HCT116 (cell line): ENCODE measurements at regions not wholly inside any gene's neighbourhood (a gene's known extent, or its start where the extent isn't known, plus 50 kb on each side); places are given as distances from the start of the nearest gene placed in this dataset.

ENCODE experiments used
- ATAC-seq: fragments of 200-7000 bp; cut with Tn5 transposase; 2 replicates; pipeline ENCODE4 v1.9.1; 2020; ENCODE audit warnings: mild to moderate bottlenecking, moderate library complexity
- BruUV-seq: library from RNA; stranded (reverse); fragments of 400-500 nt; replicated peaks from 2 replicates; lab custom pipeline; 2021; lab: Mats Ljungman, UMichigan
- CTCF ChIA-PET: fragments of 300-600 bp; sonication (Branson Sonifier 250); formaldehyde crosslinking; loops from one replicate; lab custom pipeline; 2021; ENCODE audit warnings: antibody characterized with exemption; lab: Charles Lee
- POLR2A ChIA-PET: fragments of 300-600, 350-600 bp; sonication (Branson Sonifier 250); formaldehyde crosslinking; loops from one replicate; lab custom pipeline; 2021; ENCODE audit warnings: antibody characterized with exemption; lab: Charles Lee
- RAD21 ChIA-PET, 2 experiments: fragments of 300-600 bp; sonication (Branson Sonifier 250); formaldehyde crosslinking; loops; one replicate each; lab custom pipeline; 2023; ENCODE audit warnings: low total read pairs in 2 of 2; ENCODE audit not compliant: uncharacterized antibody in 2 of 2, unreplicated experiment in 2 of 2, low non-redundant PET in 1 of 2; lab: Charles Lee
- DNase-seq: peaks from one replicate; pipeline ENCODE4 v3.0.0-alpha.2; 2010; ENCODE audit warnings: low read depth, low spot score
- H2AFZ ChIP-seq: fragments of 200-600 bp; shearing (Covaris generic), sonication (generic); 2 replicates; pipeline ENCODE4 v1.6.1; 2017; ENCODE audit warnings: low read depth, mixed run types, mixed read lengths, antibody characterized with exemption, low read length; ENCODE audit not compliant: poor library complexity, severe bottlenecking
- H3K27ac ChIP-seq: 2 replicates; pipeline ENCODE4 v1.5.1; 2012; ENCODE audit warnings: low read depth, low read length
- H3K27me3 ChIP-seq: fragments of 200-600 bp; sonication (generic); 2 replicates; pipeline ENCODE4 v1.6.1; 2016; ENCODE audit warnings: mixed run types, low read length, mixed read lengths; ENCODE audit not compliant: insufficient read depth
- H3K36me3 ChIP-seq, 2 experiments: fragments of 200-500 bp in 1 of 2; fragments of 200-600 bp in 1 of 2; sonication (Bioruptor generic) in 1 of 2; sonication (generic) in 1 of 2; 2 replicates each; pipeline versions ENCODE4 v1.5.1 to v1.6.1; 2014 to 2016; ENCODE audit warnings: low read length in 2 of 2, inconsistent platforms in 1 of 2, mixed read lengths in 1 of 2, mixed run types in 1 of 2; ENCODE audit not compliant: insufficient read depth in 2 of 2, control insufficient read depth in 1 of 2
- H3K4me1 ChIP-seq, 2 experiments: fragments of 200-600 bp in 1 of 2; sonication (generic) in 1 of 2; 2 replicates each; pipeline versions ENCODE4 v1.5.1 to v1.6.1; 2012 to 2017; ENCODE audit warnings: low read length in 2 of 2, inconsistent platforms in 1 of 2, mild to moderate bottlenecking in 1 of 2, mixed read lengths in 1 of 2, mixed run types in 1 of 2, moderate library complexity in 1 of 2; ENCODE audit not compliant: insufficient read depth in 2 of 2, control insufficient read depth in 1 of 2
- H3K4me2 ChIP-seq: fragments of 200-600 bp; sonication (generic); 2 replicates; pipeline ENCODE4 v1.6.1; 2017; ENCODE audit warnings: mixed run types, low read length, mixed read lengths
- H3K4me3 ChIP-seq, 2 experiments: fragments of 200-600 bp in 1 of 2; sonication (generic) in 1 of 2; replicated peaks in 1 of 2; 2 replicates each; pipeline ENCODE4 v1.5.1; 2011 to 2016; ENCODE audit warnings: low read length in 2 of 2, control low read depth in 1 of 2, low read depth in 1 of 2, mild to moderate bottlenecking in 1 of 2, mixed read lengths in 1 of 2, mixed run types in 1 of 2
- H3K79me2 ChIP-seq: fragments of 200-600 bp; sonication (generic); 2 replicates; pipeline ENCODE4 v1.6.1; 2017; ENCODE audit warnings: mild to moderate bottlenecking, mixed run types, low read length, moderate library complexity, mixed read lengths; ENCODE audit not compliant: insufficient read depth
- H3K9ac ChIP-seq: fragments of 200-600 bp; sonication (generic); 2 replicates; pipeline ENCODE4 v1.6.1; 2016; ENCODE audit warnings: low read length, mixed read lengths
- H3K9me2 ChIP-seq: fragments of 200-600 bp; sonication (generic), shearing (Covaris generic); 2 replicates; pipeline ENCODE4 v1.6.1; 2017; ENCODE audit warnings: mixed run types, mild to moderate bottlenecking, moderate library complexity; ENCODE audit not compliant: insufficient read depth
- H3K9me3 ChIP-seq, 2 experiments: fragments of 200-500 bp in 1 of 2; fragments of 200-600 bp in 1 of 2; sonication (Bioruptor generic) in 1 of 2; sonication (generic) in 1 of 2; 2 replicates each; pipeline ENCODE4 v1.6.1; 2014 to 2017; ENCODE audit warnings: low read length in 2 of 2, mixed read lengths in 2 of 2, inconsistent platforms in 1 of 2, low read depth in 1 of 2, mild to moderate bottlenecking in 1 of 2, mixed run types in 1 of 2, moderate library complexity in 1 of 2; ENCODE audit not compliant: control insufficient read depth in 1 of 2, insufficient read depth in 1 of 2
- H4K20me1 ChIP-seq: fragments of 200-600 bp; sonication (generic), shearing (Covaris generic); 2 replicates; pipeline ENCODE4 v1.6.1; 2017; ENCODE audit warnings: mixed run types, mild to moderate bottlenecking, moderate library complexity; ENCODE audit not compliant: insufficient read depth
- EZH2 ChIP-seq: fragments of 200-600 bp; sonication (generic); IDR thresholded peaks from 2 replicates; pipeline ENCODE4 v1.6.1; 2017; ENCODE audit warnings: antibody characterized with exemption, mixed run types
- FOSL1 ChIP-seq: IDR thresholded peaks from 2 replicates; pipeline ENCODE4 v1.6.1; 2012; ENCODE audit warnings: low read depth
- POLR2A ChIP-seq: IDR thresholded peaks from 2 replicates; pipeline ENCODE4 v1.7.0; 2011; ENCODE audit warnings: borderline replicate concordance; ENCODE audit not compliant: insufficient read depth, insufficient read length; ENCODE audit errors: extremely low read depth
- POLR2AphosphoS5 ChIP-seq: IDR thresholded peaks from 2 replicates; pipeline ENCODE4 v1.6.1; 2011; ENCODE audit warnings: mild to moderate bottlenecking, low read depth, low read length, moderate library complexity
- SIN3A ChIP-seq: IDR thresholded peaks from 2 replicates; pipeline ENCODE4 v1.6.1; 2012; ENCODE audit warnings: low read depth
- SP1 ChIP-seq: IDR thresholded peaks from 2 replicates; pipeline ENCODE4 v1.6.1; 2012; ENCODE audit warnings: low read depth
- SRF ChIP-seq: IDR thresholded peaks from 2 replicates; pipeline ENCODE4 v1.6.1; 2012; ENCODE audit warnings: low read depth
- TCF7L2 ChIP-seq: IDR thresholded peaks from 2 replicates; pipeline ENCODE4 v1.7.0; 2011; ENCODE audit warnings: borderline replicate concordance, inconsistent platforms; ENCODE audit not compliant: insufficient read depth, insufficient read length; ENCODE audit errors: extremely low read depth
- YY1 ChIP-seq: IDR thresholded peaks from 2 replicates; pipeline ENCODE4 v1.6.1; 2011; ENCODE audit warnings: low read length, low read depth, moderate library complexity, mild to moderate bottlenecking; ENCODE audit not compliant: insufficient replicate concordance; ENCODE audit errors: extremely low read depth
- ZFX ChIP-seq: fragments of 450-650 bp; IDR thresholded peaks from 2 replicates; pipeline ENCODE4 v1.6.1; 2017
- ZNF274 ChIP-seq: fragments of 200-500 bp; sonication (Bioruptor generic); IDR thresholded peaks from 2 replicates; pipeline ENCODE4 v1.6.1; 2014; ENCODE audit warnings: mild to moderate bottlenecking, low read depth, low read length, inconsistent platforms
- intact Hi-C: fragments of 100-400 bp; cut with micrococcal nuclease; formaldehyde crosslinking; loops from 2 replicates; pipeline ENCODE4 v1.10.0; 2022
- TF ChIP-seq, protein P1 (sequence below): IDR thresholded peaks from 2 replicates; pipeline ENCODE4 v1.6.1; 2012
- TF ChIP-seq, protein P2 (sequence below): IDR thresholded peaks from 2 replicates; pipeline ENCODE4 v1.6.1; 2012
- TF ChIP-seq, protein P3 (sequence below): IDR thresholded peaks from 2 replicates; pipeline ENCODE4 v1.6.1; 2011; ENCODE audit warnings: mild to moderate bottlenecking, low read length, moderate library complexity; ENCODE audit not compliant: insufficient replicate concordance; ENCODE audit errors: extremely low read depth
- TF ChIP-seq, protein P4 (sequence below): IDR thresholded peaks from 2 replicates; pipeline ENCODE4 v1.6.1; 2012; ENCODE audit warnings: low read depth
- TF ChIP-seq, protein P5 (sequence below), 3 experiments: fragments of 200-600 bp in 1 of 3; sonication (generic) in 1 of 3; IDR thresholded peaks in 2 of 3; conservative IDR thresholded peaks in 1 of 3; 2 replicates each; pipeline ENCODE4 v1.5.1; 2012 to 2017; ENCODE audit warnings: low read depth in 2 of 3, low read length in 2 of 3, antibody characterized with exemption in 1 of 3, borderline replicate concordance in 1 of 3, control low read depth in 1 of 3, mild to moderate bottlenecking in 1 of 3, mixed read lengths in 1 of 3, mixed run types in 1 of 3, moderate library complexity in 1 of 3; ENCODE audit not compliant: insufficient read depth in 1 of 3

DNA sequence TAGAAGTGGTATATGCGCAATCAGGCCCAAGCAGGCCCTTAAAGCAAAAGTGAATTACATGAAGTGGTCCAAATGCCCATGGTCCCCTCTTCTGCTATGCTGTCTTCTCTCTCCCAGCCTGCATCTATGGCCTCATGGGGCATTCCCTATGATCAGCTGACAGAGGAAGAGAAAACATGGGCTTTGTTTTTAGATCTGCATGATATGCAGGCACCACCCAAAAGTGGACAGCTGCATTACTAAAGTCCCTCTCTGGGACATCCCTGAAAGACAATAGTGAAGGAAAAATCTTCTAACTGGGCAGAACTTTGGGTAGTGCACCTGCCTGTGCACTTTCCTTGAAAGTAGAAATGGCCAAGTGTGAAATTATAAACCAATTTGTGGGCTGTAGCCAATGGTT lies 145.2 kb upstream of the ARID2 start:
- no peak overlapping the region for H2AFZ ChIP-seq
- no peak for ATAC-seq
- no peak for DNase-seq
- no peaks in the 10 kb centered on the region for H3K9me3 ChIP-seq
- no peaks in the 10 kb centered on the region for H3K9me2 ChIP-seq
- no peaks in the 10 kb centered on the region for H3K27me3 ChIP-seq
- no peaks in the 10 kb centered on the region for H3K79me2 ChIP-seq
- no peak overlapping the region for H3K9ac ChIP-seq
- no peak overlapping the region for H3K27ac ChIP-seq
- H3K4me2 ChIP-seq: no peak overlapping the region
- ChIA-PET RAD21 (no interaction called here), POLR2A (no interaction called here), CTCF (no interaction called here)
- TF ChIP-seq SIN3A: no peak
- TF ChIP-seq, protein P1, sequence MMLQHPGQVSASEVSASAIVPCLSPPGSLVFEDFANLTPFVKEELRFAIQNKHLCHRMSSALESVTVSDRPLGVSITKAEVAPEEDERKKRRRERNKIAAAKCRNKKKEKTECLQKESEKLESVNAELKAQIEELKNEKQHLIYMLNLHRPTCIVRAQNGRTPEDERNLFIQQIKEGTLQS: no peak
- no peak for TF ChIP-seq POLR2A
- no peak for TF ChIP-seq ZNF274
- TF ChIP-seq EZH2: no peak
- TF ChIP-seq, protein P2, sequence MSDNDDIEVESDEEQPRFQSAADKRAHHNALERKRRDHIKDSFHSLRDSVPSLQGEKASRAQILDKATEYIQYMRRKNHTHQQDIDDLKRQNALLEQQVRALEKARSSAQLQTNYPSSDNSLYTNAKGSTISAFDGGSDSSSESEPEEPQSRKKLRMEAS: no peak
- TF ChIP-seq, protein P3, sequence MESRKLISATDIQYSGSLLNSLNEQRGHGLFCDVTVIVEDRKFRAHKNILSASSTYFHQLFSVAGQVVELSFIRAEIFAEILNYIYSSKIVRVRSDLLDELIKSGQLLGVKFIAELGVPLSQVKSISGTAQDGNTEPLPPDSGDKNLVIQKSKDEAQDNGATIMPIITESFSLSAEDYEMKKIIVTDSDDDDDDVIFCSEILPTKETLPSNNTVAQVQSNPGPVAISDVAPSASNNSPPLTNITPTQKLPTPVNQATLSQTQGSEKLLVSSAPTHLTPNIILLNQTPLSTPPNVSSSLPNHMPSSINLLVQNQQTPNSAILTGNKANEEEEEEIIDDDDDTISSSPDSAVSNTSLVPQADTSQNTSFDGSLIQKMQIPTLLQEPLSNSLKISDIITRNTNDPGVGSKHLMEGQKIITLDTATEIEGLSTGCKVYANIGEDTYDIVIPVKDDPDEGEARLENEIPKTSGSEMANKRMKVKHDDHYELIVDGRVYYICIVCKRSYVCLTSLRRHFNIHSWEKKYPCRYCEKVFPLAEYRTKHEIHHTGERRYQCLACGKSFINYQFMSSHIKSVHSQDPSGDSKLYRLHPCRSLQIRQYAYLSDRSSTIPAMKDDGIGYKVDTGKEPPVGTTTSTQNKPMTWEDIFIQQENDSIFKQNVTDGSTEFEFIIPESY: no peak
- TF ChIP-seq, protein P4, sequence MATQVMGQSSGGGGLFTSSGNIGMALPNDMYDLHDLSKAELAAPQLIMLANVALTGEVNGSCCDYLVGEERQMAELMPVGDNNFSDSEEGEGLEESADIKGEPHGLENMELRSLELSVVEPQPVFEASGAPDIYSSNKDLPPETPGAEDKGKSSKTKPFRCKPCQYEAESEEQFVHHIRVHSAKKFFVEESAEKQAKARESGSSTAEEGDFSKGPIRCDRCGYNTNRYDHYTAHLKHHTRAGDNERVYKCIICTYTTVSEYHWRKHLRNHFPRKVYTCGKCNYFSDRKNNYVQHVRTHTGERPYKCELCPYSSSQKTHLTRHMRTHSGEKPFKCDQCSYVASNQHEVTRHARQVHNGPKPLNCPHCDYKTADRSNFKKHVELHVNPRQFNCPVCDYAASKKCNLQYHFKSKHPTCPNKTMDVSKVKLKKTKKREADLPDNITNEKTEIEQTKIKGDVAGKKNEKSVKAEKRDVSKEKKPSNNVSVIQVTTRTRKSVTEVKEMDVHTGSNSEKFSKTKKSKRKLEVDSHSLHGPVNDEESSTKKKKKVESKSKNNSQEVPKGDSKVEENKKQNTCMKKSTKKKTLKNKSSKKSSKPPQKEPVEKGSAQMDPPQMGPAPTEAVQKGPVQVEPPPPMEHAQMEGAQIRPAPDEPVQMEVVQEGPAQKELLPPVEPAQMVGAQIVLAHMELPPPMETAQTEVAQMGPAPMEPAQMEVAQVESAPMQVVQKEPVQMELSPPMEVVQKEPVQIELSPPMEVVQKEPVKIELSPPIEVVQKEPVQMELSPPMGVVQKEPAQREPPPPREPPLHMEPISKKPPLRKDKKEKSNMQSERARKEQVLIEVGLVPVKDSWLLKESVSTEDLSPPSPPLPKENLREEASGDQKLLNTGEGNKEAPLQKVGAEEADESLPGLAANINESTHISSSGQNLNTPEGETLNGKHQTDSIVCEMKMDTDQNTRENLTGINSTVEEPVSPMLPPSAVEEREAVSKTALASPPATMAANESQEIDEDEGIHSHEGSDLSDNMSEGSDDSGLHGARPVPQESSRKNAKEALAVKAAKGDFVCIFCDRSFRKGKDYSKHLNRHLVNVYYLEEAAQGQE: no peak
- TF ChIP-seq SRF: no peak
- no peak for TF ChIP-seq SP1
- no peak for TF ChIP-seq ZFX
- TF ChIP-seq TCF7L2: no peak
- no peak for TF ChIP-seq YY1
- TF ChIP-seq FOSL1: no peak
- no peak for TF ChIP-seq POLR2AphosphoS5
- TF ChIP-seq, protein P5, sequence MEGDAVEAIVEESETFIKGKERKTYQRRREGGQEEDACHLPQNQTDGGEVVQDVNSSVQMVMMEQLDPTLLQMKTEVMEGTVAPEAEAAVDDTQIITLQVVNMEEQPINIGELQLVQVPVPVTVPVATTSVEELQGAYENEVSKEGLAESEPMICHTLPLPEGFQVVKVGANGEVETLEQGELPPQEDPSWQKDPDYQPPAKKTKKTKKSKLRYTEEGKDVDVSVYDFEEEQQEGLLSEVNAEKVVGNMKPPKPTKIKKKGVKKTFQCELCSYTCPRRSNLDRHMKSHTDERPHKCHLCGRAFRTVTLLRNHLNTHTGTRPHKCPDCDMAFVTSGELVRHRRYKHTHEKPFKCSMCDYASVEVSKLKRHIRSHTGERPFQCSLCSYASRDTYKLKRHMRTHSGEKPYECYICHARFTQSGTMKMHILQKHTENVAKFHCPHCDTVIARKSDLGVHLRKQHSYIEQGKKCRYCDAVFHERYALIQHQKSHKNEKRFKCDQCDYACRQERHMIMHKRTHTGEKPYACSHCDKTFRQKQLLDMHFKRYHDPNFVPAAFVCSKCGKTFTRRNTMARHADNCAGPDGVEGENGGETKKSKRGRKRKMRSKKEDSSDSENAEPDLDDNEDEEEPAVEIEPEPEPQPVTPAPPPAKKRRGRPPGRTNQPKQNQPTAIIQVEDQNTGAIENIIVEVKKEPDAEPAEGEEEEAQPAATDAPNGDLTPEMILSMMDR (IDR thresholded peaks at IDR 0.05 in 2 of 3, conservative IDR thresholded peaks at IDR 0.05 in 1 of 3; ENCODE audit: borderline replicate concordance in 1 of 3, insufficient read depth in 1 of 3, low read depth in 2 of 3, low read length in 2 of 3): no peak
- H3K36me3 ChIP-seq: no peaks in the 10 kb centered on the region
- intact Hi-C loops: no loop called here
- no peaks in the 10 kb centered on the region for H4K20me1 ChIP-seq
- H3K4me1 ChIP-seq: no peaks in the 10 kb centered on the region
- no TSS peak for BruUV-seq
- H3K4me3 ChIP-seq: no peak overlapping the region
